IMR-90 (cell line): ENCODE measurements at regions not wholly inside any gene's neighbourhood (a gene's known extent, or its start where the extent isn't known, plus 50 kb on each side); places are given as distances from the start of the nearest gene placed in this dataset.

ENCODE experiments used
- BHLHE40 ChIP-seq: fragments of 150-350 bp; IDR thresholded peaks from 2 replicates; pipeline ENCODE4 v1.6.1; 2016; ENCODE audit warnings: mild to moderate bottlenecking, low read depth, low read length
- CEBPB ChIP-seq: IDR thresholded peaks from 2 replicates; pipeline ENCODE4 v1.6.1; 2012; ENCODE audit warnings: low read depth, low read length, improper control_type of control experiment
- CHD1 ChIP-seq: IDR thresholded peaks from 2 replicates; pipeline ENCODE4 v1.6.1; 2012; ENCODE audit warnings: low read depth, low read length, improper control_type of control experiment
- CTCF ChIP-seq: conservative IDR thresholded peaks from 2 replicates; pipeline ENCODE4 v1.5.1; 2012; ENCODE audit warnings: mild to moderate bottlenecking, low read depth, low read length, improper control_type of control experiment
- MAFK ChIP-seq: IDR thresholded peaks from 2 replicates; pipeline ENCODE4 v1.6.1; 2012; ENCODE audit warnings: low read depth, low read length, improper control_type of control experiment
- NFE2L2 ChIP-seq: fragments of 150-350 bp; IDR thresholded peaks from 2 replicates; pipeline ENCODE4 v1.6.1; 2016; ENCODE audit warnings: low read depth, mild to moderate bottlenecking, low read length
- POLR2A ChIP-seq: IDR thresholded peaks from 2 replicates; pipeline ENCODE4 v1.6.1; 2012; ENCODE audit warnings: mild to moderate bottlenecking, low read depth, low read length
- RAD21 ChIP-seq: IDR thresholded peaks from 2 replicates; pipeline ENCODE4 v1.6.1; 2012; ENCODE audit warnings: low read length, improper control_type of control experiment
- SMC3 ChIP-seq: fragments of 150-350 bp; IDR thresholded peaks from 2 replicates; pipeline ENCODE4 v1.6.1; 2016; ENCODE audit warnings: low read depth, mild to moderate bottlenecking, antibody characterized with exemption, low read length, moderate library complexity
- USF2 ChIP-seq: fragments of 150-350 bp; IDR thresholded peaks from 2 replicates; pipeline ENCODE4 v1.6.1; 2017; ENCODE audit warnings: mild to moderate bottlenecking, antibody characterized with exemption, low read length, low read depth
- TF ChIP-seq, protein P1 (sequence below): fragments of 150-350 bp; IDR thresholded peaks from 2 replicates; pipeline ENCODE4 v1.6.1; 2016; ENCODE audit warnings: low read depth, mild to moderate bottlenecking, low read length, moderate library complexity, borderline replicate concordance

GRCh38 chr1:238980053-238980452, 406.3 kb upstream of the CHRM3 start:
- TF ChIP-seq CEBPB (no peak), RAD21 (no peak), CTCF (no peak), BHLHE40 (no peak), MAFK (no peak), USF2 (no peak), POLR2A (no peak), NFE2L2 (no peak), SMC3 (no peak), CHD1 (no peak)
- TF ChIP-seq, protein P1, sequence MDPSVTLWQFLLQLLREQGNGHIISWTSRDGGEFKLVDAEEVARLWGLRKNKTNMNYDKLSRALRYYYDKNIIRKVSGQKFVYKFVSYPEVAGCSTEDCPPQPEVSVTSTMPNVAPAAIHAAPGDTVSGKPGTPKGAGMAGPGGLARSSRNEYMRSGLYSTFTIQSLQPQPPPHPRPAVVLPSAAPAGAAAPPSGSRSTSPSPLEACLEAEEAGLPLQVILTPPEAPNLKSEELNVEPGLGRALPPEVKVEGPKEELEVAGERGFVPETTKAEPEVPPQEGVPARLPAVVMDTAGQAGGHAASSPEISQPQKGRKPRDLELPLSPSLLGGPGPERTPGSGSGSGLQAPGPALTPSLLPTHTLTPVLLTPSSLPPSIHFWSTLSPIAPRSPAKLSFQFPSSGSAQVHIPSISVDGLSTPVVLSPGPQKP, result no peak
